DMS153 treated with DMSO at 0.1 percent for 48 hours (cell line): ENCODE measurements at regions not wholly inside any gene's neighbourhood (a gene's known extent, or its start where the extent isn't known, plus 50 kb on each side); places are given as distances from the start of the nearest gene placed in this dataset.

Experiments used
- DNase-seq: peaks from one replicate; lab custom pipeline; 2025; ENCODE audit not compliant: unreplicated experiment; lab: John Stamatoyannopoulos, UW

GRCh38 chr2:59653164-59653563 is 900.3 kb downstream of the BCL11A start:
- DNase-seq: no peak

DNA sequence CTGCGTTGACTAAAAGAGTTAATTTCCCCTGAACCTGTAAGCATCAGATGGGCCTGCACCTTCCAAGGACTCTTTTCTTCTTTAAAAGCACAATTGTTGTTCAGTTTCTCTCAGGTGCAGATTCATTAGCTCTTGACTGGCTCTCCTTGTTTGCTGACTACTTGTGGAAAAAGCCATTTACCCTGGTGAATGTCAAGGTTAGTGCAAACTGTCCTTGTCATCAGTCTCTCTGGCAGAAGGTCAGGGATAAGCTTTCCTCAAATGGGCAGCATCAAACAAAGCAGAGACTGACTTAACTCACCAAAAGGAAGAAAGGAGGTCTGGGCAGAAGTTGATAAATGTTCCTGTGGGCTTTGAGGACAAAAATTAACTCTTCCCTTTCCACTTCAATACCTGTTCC is 922.7 kb downstream of the BCL11A start:
- DNase-seq: no peak

GRCh38 chr2:59627599-59627998 is 925.9 kb downstream of the BCL11A start:
- no peak for DNase-seq

GRCh38 chr2:59622599-59623308 is 930.7 kb downstream of the BCL11A start:
- no peak for DNase-seq

DNA sequence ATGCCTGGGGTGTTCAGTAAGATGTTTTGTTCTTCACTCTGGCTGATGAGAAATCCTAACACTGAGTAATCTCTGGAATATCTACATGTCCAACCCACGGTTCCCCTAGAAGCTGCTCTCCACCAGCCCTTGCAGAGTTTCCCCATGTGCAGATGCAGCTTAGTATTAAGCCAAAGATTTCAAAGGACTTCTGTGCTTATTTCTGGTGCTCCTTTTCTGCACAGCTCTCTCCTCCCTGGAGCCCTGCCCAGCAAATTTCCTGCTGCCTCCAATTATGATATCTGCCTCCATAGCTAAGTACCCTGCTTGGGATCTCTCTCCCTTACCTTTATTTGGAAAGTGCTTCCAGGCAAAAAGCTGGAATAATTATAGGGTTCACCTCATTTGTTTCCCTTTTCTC is 949.3 kb downstream of the BCL11A start:
- DNase-seq: no peak

GRCh38 chr2:59594671-59595222 is 958.7 kb downstream of the BCL11A start:
- no peak for DNase-seq

DNA sequence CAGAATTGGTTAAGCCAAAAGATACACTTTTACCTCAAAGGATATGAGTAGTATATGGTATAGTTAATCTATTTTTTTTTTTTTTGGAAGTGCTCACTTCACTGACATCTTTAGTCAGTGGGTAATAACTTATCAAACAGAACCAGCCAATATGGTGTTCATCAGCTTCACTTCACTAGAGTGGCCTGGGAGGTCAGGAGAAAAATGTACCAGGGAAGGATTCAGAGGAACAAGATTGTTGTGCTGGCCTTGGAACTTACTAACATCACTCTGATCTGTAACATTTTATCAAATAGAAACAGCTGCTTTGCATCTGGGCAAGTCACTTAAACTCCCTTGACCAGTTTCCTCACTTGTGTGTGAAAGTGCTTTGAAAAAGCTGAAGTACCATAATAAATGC is 962.7 kb downstream of the BCL11A start:
- DNase-seq: no peak

GRCh38 chr2:59589881-59590280 is 963.6 kb downstream of the BCL11A start:
- DNase-seq: no peak

DNA sequence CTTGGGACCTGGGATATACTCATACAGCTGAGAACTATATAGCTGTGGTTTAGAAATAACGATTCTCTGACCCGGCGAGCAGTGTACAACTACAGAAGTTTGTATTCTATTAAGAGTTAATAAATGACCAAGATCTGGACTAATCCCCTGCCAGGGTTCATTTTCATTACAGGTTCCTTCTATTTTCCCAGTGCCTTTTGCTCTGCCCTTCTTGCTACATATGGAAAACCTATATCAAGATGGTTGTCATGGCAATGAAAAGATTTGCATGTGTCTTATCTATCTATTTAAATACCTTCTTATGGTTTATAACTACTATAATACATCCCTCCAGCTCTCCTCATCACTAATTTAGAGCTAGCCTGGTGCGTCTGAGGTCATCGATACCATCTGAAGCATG is 965.2 kb downstream of the BCL11A start:
- no peak for DNase-seq

GRCh38 chr2:59586176-59586575 is 967.3 kb downstream of the BCL11A start:
- no peak for DNase-seq

GRCh38 chr2:59585655-59586054 is 967.8 kb downstream of the BCL11A start:
- DNase-seq: peak; percentile 24

DNA sequence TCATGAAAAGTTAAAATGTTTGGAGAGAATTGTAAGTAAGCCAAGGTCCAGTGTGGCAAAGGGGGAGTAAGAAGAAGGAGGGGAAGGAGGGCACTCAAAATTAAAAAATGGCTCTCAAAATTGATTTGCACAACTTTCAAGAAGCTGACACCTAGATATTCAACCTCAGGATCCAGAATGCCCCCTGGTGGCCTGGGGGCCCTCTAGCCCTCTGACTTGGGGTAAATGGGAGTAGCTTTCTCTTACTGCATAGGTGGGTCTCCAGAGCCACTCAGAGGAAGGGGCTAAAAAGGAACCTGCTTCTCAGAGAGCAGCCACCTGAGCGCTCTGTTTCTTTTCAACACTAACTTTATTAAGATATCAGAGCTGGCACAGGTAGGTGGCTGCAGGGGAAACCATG is 968.5 kb downstream of the BCL11A start:
- DNase-seq: no peak

DNA sequence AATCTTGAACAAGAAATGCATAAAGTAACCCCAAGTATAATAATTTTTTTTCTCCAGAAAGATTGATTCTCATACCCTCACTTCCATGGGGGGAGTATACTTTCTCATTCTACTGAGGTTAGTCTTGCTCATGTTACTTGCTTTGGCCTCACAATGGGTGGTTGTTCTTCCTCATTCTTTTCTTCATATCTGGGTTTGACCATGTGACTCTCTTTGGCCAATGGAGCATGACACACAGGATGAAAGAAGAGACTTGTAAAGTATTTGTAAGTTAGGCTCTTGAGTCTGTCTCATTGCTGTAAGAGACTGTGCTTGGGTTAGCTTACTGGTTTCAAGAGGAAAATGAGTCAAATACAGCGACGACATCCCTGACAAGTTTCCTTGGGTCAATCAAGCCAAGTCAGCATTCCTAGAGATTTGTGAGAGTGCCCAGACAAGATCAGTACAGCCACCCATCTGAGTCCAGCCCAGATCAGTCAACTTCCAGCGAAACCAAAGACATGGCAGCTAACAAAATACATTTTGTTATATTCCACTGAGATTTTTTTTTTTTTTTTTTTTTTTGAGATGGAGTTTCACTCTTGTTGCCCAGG is 970.2 kb downstream of the BCL11A start:
- no peak for DNase-seq

DNA sequence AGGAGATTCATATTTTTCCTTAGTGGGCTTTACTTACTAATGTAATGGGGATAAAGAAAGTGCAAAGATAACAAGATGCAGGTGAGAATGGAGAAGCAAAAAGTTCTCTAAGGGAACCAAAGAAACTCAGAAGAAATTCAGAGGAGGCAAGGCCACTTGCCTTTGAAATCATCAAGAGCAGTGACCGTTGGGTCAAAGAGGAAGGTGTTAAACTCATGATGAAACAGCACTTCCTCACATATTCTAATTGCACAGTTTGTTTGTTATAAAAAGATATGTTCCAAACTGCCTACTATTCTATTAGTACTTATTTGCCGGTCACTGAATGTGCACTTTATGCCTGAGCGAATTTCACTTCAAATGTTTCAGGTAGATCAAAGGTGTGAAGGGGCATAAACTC is 975.1 kb downstream of the BCL11A start:
- DNase-seq: no peak

DNA sequence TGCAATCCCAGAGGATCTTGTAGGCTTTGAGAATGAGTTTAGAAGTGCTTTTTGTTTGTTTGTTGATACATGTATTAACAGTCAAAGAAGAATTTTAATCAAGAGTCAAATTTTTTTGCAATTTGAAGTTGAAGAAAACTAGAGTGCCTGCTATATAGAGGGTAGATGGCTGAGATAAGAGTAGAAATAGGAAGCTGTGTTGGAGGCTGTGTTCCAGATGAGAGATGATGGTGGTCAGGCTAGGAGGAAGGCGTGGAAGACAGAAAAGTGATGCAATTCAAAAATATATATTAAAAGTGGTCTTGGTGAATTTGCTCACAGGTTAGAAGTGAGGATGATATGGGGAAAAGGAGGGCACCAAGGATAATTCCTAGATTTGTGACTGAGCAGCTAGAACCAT is 978.3 kb downstream of the BCL11A start:
- DNase-seq: no peak

- DNase-seq: no peak
Measured at GRCh38 chr2:59572227-59572626, 981.2 kb downstream of the BCL11A start.

DNA sequence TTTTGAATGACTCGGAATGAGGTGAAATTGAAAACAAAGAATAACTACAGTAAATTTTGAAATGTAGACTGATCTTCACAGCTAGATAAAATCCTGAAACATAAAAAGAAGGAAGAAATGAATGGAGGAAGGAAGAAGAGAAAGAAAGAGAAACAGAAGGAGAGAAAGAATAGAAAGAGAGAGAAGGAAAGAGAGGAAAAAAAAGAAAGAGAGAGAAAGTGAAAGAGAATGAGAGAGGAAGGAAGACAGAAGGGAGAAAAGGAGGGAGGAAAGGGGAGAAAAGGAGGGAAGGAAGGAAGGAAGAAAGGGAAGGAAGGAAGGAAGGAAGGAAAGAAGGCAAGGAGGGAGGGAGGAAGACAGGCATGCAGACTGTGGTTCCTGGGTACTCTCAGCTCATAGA is 982.6 kb downstream of the BCL11A start:
- no peak for DNase-seq

DNA sequence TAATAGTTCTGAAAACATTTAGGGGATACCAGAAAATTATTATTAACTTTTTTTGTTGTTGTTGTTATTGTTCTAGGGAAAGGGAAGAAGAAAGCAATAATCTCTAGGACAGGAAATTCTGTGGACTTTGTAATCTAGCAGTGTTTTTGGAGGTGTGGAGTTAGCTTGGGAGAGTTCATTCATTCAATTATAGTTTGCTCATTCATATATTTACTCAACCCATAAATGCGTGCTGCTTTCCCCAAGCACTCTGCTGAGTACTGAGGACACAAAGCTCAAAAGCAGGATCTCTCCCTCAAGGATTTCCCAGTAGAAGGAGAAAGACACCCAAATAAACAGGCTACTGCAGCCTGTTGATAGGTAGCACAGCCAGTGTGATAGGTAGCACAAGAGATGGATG is 984.3 kb downstream of the BCL11A start:
- DNase-seq: no peak

GRCh38 chr2:59568461-59568860 is 985.0 kb downstream of the BCL11A start:
- no peak for DNase-seq

DNA sequence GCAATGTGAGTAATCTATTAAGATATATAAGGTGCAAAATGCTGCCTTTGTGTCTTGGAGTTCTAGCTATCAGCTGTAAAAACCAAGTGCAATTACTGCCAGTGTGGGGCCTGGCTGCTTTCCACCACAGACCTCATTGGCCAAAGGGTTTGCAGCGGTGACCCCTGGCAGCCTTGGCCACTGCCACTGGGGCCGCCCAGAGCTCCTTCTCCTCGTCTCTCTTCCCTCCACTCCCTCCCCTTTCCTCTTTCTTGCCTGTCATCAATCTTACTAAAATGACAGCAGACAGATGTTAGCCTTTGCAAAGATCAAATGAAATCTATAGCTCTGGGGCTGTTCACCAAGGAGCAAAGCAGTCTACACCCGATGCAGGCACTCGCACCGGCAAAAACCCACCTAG is 986.3 kb downstream of the BCL11A start:
- DNase-seq: no peak

DNA sequence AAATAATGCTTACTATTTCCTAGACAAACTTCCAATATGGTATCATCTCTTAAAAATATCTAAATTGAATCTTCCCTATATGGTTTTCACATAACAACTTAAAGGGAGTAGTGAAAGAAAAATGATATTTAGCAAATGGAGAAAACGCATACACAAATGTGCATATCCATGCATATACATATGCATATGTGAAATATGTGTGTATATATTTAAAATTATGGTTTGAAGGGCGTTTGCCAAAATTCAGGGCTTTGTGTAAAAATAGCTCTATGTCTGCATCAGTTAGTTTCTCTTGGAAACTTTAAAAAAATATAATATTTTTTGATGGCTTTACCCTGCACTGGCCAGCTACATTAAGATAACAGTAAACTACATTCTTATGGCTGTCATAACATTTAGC is 986.7 kb downstream of the BCL11A start:
- DNase-seq: no peak

DNA sequence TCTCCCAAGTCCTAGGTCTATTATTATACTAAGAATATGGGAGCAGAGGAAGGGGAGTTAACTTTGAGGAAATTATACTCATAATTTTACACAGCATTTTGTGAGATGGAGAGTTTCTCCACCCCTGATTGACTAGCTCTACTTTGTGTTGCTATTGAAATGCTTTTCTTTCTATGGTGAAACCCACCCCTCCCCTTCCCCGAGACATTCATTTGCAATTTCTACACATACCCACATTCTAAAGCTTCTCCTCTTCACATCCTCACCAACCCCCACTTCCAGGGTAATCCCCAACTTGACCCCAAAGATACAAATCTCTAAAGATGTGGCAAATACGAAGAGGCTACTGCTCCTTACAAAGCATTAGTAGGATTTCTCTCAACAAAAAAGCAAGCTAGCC is 992.2 kb downstream of the BCL11A start:
- no peak for DNase-seq

- DNase-seq: no peak
Measured at GRCh38 chr2:59560769-59561168, 992.7 kb downstream of the BCL11A start.
